K562 (cell line): ENCODE measurements at regions not wholly inside any gene's neighbourhood (a gene's known extent, or its start where the extent isn't known, plus 50 kb on each side); places are given as distances from the start of the nearest gene placed in this dataset.

Experiments used
- ATAC-seq: fragments of 200-7000 bp; cut with Tn5 transposase; 3 replicates; pipeline ENCODE4 v1.9.1; 2020; ENCODE audit warnings: moderate library complexity
- BruUV-seq: library from RNA; stranded (reverse); fragments of 400-500 nt; replicated peaks from 2 replicates; lab custom pipeline; 2021; lab: Mats Ljungman, UMichigan
- CTCF ChIA-PET: fragments of 300-600 bp; formaldehyde crosslinking; extraction: SDS; loops from one replicate; lab custom pipeline; 2021; ENCODE audit warnings: low intra/inter-chr PET ratio; lab: Yijun Ruan, JAX
- POLR2A ChIA-PET: fragments of 300-600, 350-650 bp; sonication (Branson Sonifier 250); formaldehyde crosslinking; extraction: SDS; loops from one replicate; lab custom pipeline; 2021; ENCODE audit warnings: antibody characterized with exemption, inconsistent platforms; lab: Yijun Ruan, JAX
- DNase-seq, 4 experiments: peaks; one replicate each; pipeline versions ENCODE4 v3.0.0 to v3.0.0-alpha.2; 2011 to 2018; ENCODE audit warnings: low spot score in 3 of 4, mixed read lengths in 3 of 4; ENCODE audit errors: extremely low read depth in 1 of 4
- FAIRE-seq: peaks from 2 replicates; lab custom pipeline; 2011; peaks lifted over from hg19 to GRCh38; lab: Jason Lieb, UNC
- H2AFZ ChIP-seq: 2 replicates; pipeline ENCODE4 v1.6.0; 2011; ENCODE audit warnings: low read depth, low read length, control low read depth, inconsistent platforms
- H3K27ac ChIP-seq: fragments of 200-600 bp; 3 replicates; pipeline ENCODE4 v1.8.0; 2011; ENCODE audit warnings: low read depth, mild to moderate bottlenecking, control low read depth, inconsistent platforms, low read length, moderate library complexity, mixed read lengths; ENCODE audit errors: extremely low read depth
- H3K27me3 ChIP-seq, 2 experiments: fragments of 300-600 bp in 1 of 2; 2 replicates in 1 of 2; 3 replicates in 1 of 2; pipeline versions ENCODE4 v1.6.0 to v1.8.0; 2011; ENCODE audit warnings: inconsistent platforms in 2 of 2, low read length in 2 of 2, mild to moderate bottlenecking in 1 of 2, mixed read lengths in 1 of 2, moderate library complexity in 1 of 2; ENCODE audit not compliant: control insufficient read depth in 2 of 2, insufficient read depth in 2 of 2
- H3K36me3 ChIP-seq: fragments of 300-600 bp; 3 replicates; pipeline ENCODE4 v1.8.0; 2011; ENCODE audit warnings: mild to moderate bottlenecking, low read length, inconsistent platforms; ENCODE audit not compliant: control insufficient read depth, insufficient read depth
- H3K4me1 ChIP-seq, 2 experiments: fragments of 200-600 bp in 1 of 2; replicated peaks in 1 of 2; 2 replicates in 1 of 2; 3 replicates in 1 of 2; pipeline versions ENCODE4 v1.5.1 to v1.8.0; 2011; ENCODE audit warnings: inconsistent platforms in 2 of 2, low read length in 2 of 2, mild to moderate bottlenecking in 1 of 2, mixed read lengths in 1 of 2, moderate library complexity in 1 of 2; ENCODE audit not compliant: control insufficient read depth in 2 of 2, insufficient read depth in 2 of 2
- H3K4me2 ChIP-seq: 2 replicates; pipeline ENCODE4 v1.6.1; 2011; ENCODE audit warnings: low read length, control low read depth, inconsistent platforms, mixed read lengths; ENCODE audit not compliant: insufficient read depth
- H3K4me3 ChIP-seq: fragments of 200-600 bp; sonication (generic), shearing (Covaris generic); 2 replicates; pipeline ENCODE4 v1.5.1; 2016; ENCODE audit warnings: control low read depth, inconsistent platforms
- H3K79me2 ChIP-seq: fragments of 200-600 bp; 3 replicates; pipeline ENCODE4 v1.8.0; 2011; ENCODE audit warnings: low read length, inconsistent platforms; ENCODE audit not compliant: control insufficient read depth, insufficient read depth
- H3K9ac ChIP-seq, 2 experiments: 2 replicates each; pipeline versions ENCODE4 v1.6.0 to v1.6.1; 2011; ENCODE audit warnings: low read depth in 2 of 2, low read length in 2 of 2, control low read depth in 1 of 2, inconsistent platforms in 1 of 2, mild to moderate bottlenecking in 1 of 2, mixed read lengths in 1 of 2; ENCODE audit not compliant: insufficient read depth in 1 of 2
- H3K9me1 ChIP-seq: one replicate; pipeline ENCODE4 v1.6.0; 2011; ENCODE audit warnings: inconsistent platforms, mild to moderate bottlenecking, low read length, moderate library complexity; ENCODE audit not compliant: control insufficient read depth, insufficient read depth
- H3K9me3 ChIP-seq: replicated peaks from 2 replicates; pipeline ENCODE4 v1.5.1; 2011; ENCODE audit warnings: low read depth, low read length, inconsistent platforms; ENCODE audit not compliant: control insufficient read depth, insufficient read depth
- H4K20me1 ChIP-seq: replicated peaks from 2 replicates; pipeline ENCODE4 v1.6.1; 2011; ENCODE audit warnings: low read length, inconsistent platforms, mixed read lengths; ENCODE audit not compliant: control insufficient read depth, insufficient read depth
- DMBX1 ChIP-seq: fragments of 250-450 bp; sonication (Bioruptor Pico); IDR thresholded peaks from 2 replicates; pipeline ENCODE4 v1.8.0; 2022; ENCODE audit warnings: inconsistent platforms, mild to moderate bottlenecking, moderate library complexity, borderline replicate concordance
- FOXK1 ChIP-seq: sonication (generic); formaldehyde crosslinking; IDR thresholded peaks from 2 replicates; pipeline ENCODE4 v1.8.0; 2022; ENCODE audit warnings: missing genetic modification reagents, mild to moderate bottlenecking, borderline replicate concordance
- KLF10 ChIP-seq: fragments of 250-450 bp; sonication (Bioruptor Pico); IDR thresholded peaks from 2 replicates; pipeline ENCODE4 v1.6.1; 2021; ENCODE audit warnings: matching md5 sums
- MTA2 ChIP-seq: fragments of 450-650 bp; IDR thresholded peaks from 2 replicates; pipeline ENCODE4 v1.6.1; 2016; ENCODE audit warnings: low read depth
- NONO ChIP-seq, 2 experiments: fragments of 200-400 bp in 1 of 2; fragments of 450-650 bp in 1 of 2; formaldehyde crosslinking in 1 of 2; IDR thresholded peaks; 2 replicates each; pipeline ENCODE4 v1.6.1; 2017; ENCODE audit warnings: low read depth in 2 of 2, mild to moderate bottlenecking in 2 of 2, moderate library complexity in 2 of 2, low read length in 1 of 2
- PHF21A ChIP-seq: fragments of 450-650 bp; IDR thresholded peaks from 2 replicates; pipeline ENCODE4 v1.6.1; 2017; ENCODE audit warnings: low read depth, borderline replicate concordance
- RBM39 ChIP-seq: fragments of 200-400 bp; formaldehyde crosslinking; optimal IDR thresholded peaks from 2 replicates; pipeline ENCODE3; 2018; ENCODE audit warnings: low read depth, low read length
- RFX5 ChIP-seq: IDR thresholded peaks from 2 replicates; pipeline ENCODE4 v1.6.1; 2011; ENCODE audit warnings: low read depth, mild to moderate bottlenecking, improper control_type of control experiment, low read length
- SMAD3 ChIP-seq: fragments of 450-650 bp; formaldehyde crosslinking; conservative IDR thresholded peaks from 2 replicates; pipeline ENCODE4 v1.4.0; 2020; ENCODE audit warnings: mild to moderate bottlenecking
- TAL1 ChIP-seq: fragments of 450-650 bp; IDR thresholded peaks from 2 replicates; pipeline ENCODE4 v1.6.1; 2016; ENCODE audit warnings: mild to moderate bottlenecking
- ZNF184 ChIP-seq: sonication (generic); formaldehyde crosslinking; IDR thresholded peaks from 2 replicates; pipeline ENCODE4 v1.5.0; 2020; ENCODE audit warnings: missing genetic modification reagents
- WGBS: fragments of 100-300 bp; shearing (Covaris generic); methylation state at CpG from one replicate; pipeline ENCODE4 v1.1.6; 2016; ENCODE audit warnings: low coverage, mixed read lengths; ENCODE audit not compliant: insufficient coverage; ENCODE audit errors: missing lambda C conversion rate; 5-methylcytosine and 5-hydroxymethylcytosine counted together
- in situ Hi-C: fragments of 300-500 bp; cut with MboI; formaldehyde crosslinking; loops from 4 replicates; pipeline ENCODE4 v1.15.0; 2018; ENCODE audit warnings: inconsistent platforms, mixed read lengths
- intact Hi-C: fragments of 100-400 bp; cut with micrococcal nuclease; formaldehyde crosslinking; loops from 2 replicates; pipeline ENCODE4 v1.14.2; 2022
- TF ChIP-seq, protein P1 (sequence below), 2 experiments: fragments of 150-350 bp in 1 of 2; IDR thresholded peaks; 2 replicates each; pipeline ENCODE4 v1.6.1; 2012 to 2016; ENCODE audit warnings: low read depth in 2 of 2, low read length in 2 of 2, mild to moderate bottlenecking in 1 of 2, moderate library complexity in 1 of 2
- TF ChIP-seq, protein P2 (sequence below): IDR thresholded peaks from 3 replicates; pipeline ENCODE4 v1.6.1; 2011; ENCODE audit warnings: borderline replicate concordance, mild to moderate bottlenecking; ENCODE audit not compliant: insufficient read length, insufficient read depth
- TF ChIP-seq, protein P3 (sequence below): fragments of 250-450 bp; sonication (Bioruptor Pico); IDR thresholded peaks from 2 replicates; pipeline ENCODE4 v1.4.0; 2020; ENCODE audit warnings: mild to moderate bottlenecking, moderate library complexity
- TF ChIP-seq, protein P4 (sequence below), 2 experiments: fragments of 450-650 bp; IDR thresholded peaks; 2 replicates each; pipeline ENCODE4 v1.6.1; 2016

DNA sequence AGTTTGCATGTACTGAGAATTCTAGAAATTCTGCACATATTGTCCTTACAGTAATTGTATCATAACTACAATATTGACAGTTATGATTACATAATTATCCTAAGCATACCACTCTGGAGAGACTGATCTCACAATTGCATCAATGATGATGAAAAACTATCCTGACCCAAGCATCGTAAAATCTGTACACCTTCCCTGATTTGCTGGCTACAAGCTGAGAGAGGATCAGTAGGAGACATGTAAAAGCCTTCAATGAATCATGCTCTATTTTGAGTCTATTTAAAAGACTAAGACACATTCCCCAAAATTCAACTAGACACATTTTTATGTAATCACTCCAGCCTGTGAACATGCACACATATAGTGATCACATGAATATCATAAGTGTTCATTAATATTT lies 1833.8 kb downstream of the EFNA5 start:
- CTCF ChIA-PET = no interaction called here
- H3K79me2 ChIP-seq = no peaks in the 10 kb centered on the region
- no peaks in the 10 kb centered on the region for H3K4me1 ChIP-seq
- H3K9ac ChIP-seq = no peak overlapping the region
- in situ Hi-C loops = no loop called here
- no peaks in the 10 kb centered on the region for H4K20me1 ChIP-seq
- DNase-seq (no peak), ATAC-seq (no peak), FAIRE-seq (no peak)
- no peak overlapping the region for H3K27ac ChIP-seq
- H3K27me3 ChIP-seq = no peaks in the 10 kb centered on the region
- H3K9me3 ChIP-seq = no peaks in the 10 kb centered on the region
- H3K9me1 ChIP-seq = no peaks in the 10 kb centered on the region
- no peak overlapping the region for H3K4me2 ChIP-seq
- H2AFZ ChIP-seq = no peak overlapping the region
- H3K4me3 ChIP-seq = no peak overlapping the region
- H3K36me3 ChIP-seq = no peaks in the 10 kb centered on the region
- POLR2A ChIA-PET = no interaction called here
- WGBS = 5% methylated on average over 1 of the region's 1 CpG
- no TSS peak for BruUV-seq
- intact Hi-C loops = no loop called here
- TF ChIP-seq RBM39 (no peak), SMAD3 (no peak), MTA2 (no peak), FOXK1 (CRISPR knock-in tag) (no peak), PHF21A (no peak), NONO (IDR thresholded peaks at IDR 0.05; ENCODE audit: low read depth in 2 of 2, low read length in 1 of 2) (no peak), DMBX1 (no peak), RFX5 (no peak), KLF10 (CRISPR knock-in tag) (no peak), ZNF184 (CRISPR knock-in tag) (no peak), TAL1 (no peak)
- TF ChIP-seq, protein P1, sequence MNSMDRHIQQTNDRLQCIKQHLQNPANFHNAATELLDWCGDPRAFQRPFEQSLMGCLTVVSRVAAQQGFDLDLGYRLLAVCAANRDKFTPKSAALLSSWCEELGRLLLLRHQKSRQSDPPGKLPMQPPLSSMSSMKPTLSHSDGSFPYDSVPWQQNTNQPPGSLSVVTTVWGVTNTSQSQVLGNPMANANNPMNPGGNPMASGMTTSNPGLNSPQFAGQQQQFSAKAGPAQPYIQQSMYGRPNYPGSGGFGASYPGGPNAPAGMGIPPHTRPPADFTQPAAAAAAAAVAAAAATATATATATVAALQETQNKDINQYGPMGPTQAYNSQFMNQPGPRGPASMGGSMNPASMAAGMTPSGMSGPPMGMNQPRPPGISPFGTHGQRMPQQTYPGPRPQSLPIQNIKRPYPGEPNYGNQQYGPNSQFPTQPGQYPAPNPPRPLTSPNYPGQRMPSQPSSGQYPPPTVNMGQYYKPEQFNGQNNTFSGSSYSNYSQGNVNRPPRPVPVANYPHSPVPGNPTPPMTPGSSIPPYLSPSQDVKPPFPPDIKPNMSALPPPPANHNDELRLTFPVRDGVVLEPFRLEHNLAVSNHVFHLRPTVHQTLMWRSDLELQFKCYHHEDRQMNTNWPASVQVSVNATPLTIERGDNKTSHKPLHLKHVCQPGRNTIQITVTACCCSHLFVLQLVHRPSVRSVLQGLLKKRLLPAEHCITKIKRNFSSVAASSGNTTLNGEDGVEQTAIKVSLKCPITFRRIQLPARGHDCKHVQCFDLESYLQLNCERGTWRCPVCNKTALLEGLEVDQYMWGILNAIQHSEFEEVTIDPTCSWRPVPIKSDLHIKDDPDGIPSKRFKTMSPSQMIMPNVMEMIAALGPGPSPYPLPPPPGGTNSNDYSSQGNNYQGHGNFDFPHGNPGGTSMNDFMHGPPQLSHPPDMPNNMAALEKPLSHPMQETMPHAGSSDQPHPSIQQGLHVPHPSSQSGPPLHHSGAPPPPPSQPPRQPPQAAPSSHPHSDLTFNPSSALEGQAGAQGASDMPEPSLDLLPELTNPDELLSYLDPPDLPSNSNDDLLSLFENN (IDR thresholded peaks at IDR 0.05; ENCODE audit: low read depth in 2 of 2, low read length in 2 of 2) = no peak
- TF ChIP-seq, protein P2, sequence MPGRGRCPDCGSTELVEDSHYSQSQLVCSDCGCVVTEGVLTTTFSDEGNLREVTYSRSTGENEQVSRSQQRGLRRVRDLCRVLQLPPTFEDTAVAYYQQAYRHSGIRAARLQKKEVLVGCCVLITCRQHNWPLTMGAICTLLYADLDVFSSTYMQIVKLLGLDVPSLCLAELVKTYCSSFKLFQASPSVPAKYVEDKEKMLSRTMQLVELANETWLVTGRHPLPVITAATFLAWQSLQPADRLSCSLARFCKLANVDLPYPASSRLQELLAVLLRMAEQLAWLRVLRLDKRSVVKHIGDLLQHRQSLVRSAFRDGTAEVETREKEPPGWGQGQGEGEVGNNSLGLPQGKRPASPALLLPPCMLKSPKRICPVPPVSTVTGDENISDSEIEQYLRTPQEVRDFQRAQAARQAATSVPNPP = no peak
- TF ChIP-seq, protein P3, sequence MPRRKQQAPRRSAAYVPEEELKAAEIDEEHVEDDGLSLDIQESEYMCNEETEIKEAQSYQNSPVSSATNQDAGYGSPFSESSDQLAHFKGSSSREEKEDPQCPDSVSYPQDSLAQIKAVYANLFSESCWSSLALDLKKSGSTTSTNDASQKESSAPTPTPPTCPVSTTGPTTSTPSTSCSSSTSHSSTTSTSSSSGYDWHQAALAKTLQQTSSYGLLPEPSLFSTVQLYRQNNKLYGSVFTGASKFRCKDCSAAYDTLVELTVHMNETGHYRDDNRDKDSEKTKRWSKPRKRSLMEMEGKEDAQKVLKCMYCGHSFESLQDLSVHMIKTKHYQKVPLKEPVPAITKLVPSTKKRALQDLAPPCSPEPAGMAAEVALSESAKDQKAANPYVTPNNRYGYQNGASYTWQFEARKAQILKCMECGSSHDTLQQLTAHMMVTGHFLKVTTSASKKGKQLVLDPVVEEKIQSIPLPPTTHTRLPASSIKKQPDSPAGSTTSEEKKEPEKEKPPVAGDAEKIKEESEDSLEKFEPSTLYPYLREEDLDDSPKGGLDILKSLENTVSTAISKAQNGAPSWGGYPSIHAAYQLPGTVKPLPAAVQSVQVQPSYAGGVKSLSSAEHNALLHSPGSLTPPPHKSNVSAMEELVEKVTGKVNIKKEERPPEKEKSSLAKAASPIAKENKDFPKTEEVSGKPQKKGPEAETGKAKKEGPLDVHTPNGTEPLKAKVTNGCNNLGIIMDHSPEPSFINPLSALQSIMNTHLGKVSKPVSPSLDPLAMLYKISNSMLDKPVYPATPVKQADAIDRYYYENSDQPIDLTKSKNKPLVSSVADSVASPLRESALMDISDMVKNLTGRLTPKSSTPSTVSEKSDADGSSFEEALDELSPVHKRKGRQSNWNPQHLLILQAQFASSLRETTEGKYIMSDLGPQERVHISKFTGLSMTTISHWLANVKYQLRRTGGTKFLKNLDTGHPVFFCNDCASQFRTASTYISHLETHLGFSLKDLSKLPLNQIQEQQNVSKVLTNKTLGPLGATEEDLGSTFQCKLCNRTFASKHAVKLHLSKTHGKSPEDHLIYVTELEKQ = no peak
- TF ChIP-seq, protein P4, sequence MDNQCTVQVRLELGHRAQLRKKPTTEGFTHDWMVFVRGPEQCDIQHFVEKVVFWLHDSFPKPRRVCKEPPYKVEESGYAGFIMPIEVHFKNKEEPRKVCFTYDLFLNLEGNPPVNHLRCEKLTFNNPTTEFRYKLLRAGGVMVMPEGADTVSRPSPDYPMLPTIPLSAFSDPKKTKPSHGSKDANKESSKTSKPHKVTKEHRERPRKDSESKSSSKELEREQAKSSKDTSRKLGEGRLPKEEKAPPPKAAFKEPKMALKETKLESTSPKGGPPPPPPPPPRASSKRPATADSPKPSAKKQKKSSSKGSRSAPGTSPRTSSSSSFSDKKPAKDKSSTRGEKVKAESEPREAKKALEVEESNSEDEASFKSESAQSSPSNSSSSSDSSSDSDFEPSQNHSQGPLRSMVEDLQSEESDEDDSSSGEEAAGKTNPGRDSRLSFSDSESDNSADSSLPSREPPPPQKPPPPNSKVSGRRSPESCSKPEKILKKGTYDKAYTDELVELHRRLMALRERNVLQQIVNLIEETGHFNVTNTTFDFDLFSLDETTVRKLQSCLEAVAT (IDR thresholded peaks at IDR 0.05) = no peak
